HG02943 (cell line): ENCODE measurements at regions not wholly inside any gene's neighbourhood (a gene's known extent, or its start where the extent isn't known, plus 50 kb on each side); places are given as distances from the start of the nearest gene placed in this dataset.
"Not testable (repeated sequence)": the region's sequence is repeated elsewhere in the genome, so short reads cannot be mapped to it uniquely, and the experiment has no call there.

Experiments
- ATAC-seq: cut with Tn5 transposase; IDR thresholded peaks from one replicate; pipeline ENCODE4 v1.9.1; 2021; ENCODE audit warnings: mild to moderate bottlenecking, low read depth, moderate library complexity; ENCODE audit not compliant: unreplicated experiment

DNA sequence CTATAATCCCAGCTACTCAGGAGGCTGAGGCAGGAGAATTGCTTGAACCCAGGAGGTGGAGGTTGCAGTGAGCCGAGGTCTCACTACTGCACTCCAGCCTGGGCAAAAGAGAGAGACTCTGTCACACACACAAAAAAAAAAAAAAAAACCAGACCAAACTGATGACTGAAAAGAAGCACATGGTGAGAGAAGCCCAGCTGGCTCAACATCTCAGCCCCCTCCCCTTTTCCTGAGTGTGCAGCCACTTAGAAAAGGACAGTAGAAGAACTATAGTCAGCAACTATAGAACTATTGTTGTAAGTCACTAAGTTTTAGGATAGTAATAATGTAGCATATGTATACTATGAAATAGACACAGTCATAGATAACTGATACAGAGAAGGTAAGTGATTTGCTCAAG, 87.2 kb upstream of the RALGPS2 start:
- no peak for ATAC-seq

DNA sequence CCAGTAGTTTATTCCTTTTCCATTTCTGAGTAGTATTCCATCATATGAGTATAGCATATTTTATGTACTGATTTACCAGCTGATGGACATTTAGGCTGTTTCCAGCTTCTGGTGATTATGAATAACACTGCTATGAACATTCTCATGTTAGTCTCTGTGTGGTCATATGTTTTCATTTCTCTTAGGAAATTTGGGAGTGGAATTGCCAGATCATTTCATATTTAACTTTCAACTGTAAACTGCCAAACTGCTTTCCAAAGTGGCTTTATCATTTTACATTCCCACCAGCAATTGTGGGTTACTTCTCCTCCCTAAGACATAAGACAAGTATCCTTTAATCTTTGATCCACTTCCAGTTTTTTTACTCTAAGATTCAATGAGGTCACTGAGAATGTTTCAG, 85.7 kb upstream of the RALGPS2 start:
- ATAC-seq, result no peak

DNA sequence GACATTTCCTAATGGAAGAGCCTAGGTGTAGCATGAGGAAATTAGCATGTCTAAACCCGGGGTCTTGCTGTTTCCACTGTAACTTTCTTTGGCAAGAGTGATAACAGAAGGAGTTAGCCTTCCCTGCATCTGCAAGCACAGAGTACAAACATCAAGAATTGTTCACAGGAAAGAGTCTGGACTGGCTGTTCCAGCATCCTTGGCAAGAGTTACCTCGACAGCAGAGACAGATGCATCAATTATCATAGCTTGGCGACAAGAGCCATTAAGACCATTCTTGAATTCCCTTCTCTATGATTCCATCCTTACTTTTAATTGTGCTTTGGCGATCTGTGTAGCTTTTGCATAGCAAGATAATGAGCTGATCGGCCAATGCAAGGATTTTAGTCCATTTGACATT, 82.8 kb upstream of the RALGPS2 start:
- ATAC-seq, result no peak

DNA sequence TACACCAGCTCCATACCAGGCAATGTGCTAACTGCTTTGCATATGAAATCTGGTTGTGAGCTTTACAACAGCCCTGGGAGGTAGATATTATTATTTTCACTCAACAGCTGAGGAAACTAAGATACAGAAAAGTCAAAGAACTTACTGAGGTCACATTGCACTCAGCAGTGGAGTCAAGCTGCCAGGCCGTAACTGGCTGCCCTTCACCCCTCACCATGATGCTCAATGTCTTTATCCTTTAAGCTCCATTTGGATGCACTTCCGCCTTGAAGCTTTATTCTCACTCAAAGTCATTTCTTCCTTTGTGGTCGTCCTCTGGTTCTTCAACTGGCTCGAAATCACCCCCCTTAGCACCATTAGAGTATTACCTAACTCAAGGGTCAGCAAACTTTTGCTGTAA, 81.7 kb upstream of the RALGPS2 start:
- ATAC-seq, result no peak

DNA sequence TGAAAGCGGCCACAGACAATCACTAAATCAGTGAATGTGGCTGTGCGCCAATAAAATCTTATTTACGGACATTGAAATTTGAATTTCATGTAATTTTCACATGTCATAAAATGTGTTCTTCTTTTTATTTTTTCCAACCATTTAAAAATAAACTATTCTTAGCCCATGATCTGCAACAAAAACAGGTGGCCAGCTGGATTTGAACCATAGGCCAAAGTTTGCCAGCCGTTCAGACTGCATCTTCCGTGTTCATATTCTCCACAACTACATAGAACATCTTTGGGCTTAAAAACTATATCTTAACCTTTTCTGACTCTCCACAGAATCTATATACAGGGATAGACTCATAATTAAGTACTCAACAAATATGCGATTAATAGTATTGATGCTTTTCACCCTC, 81.2 kb upstream of the RALGPS2 start:
- no peak for ATAC-seq

DNA sequence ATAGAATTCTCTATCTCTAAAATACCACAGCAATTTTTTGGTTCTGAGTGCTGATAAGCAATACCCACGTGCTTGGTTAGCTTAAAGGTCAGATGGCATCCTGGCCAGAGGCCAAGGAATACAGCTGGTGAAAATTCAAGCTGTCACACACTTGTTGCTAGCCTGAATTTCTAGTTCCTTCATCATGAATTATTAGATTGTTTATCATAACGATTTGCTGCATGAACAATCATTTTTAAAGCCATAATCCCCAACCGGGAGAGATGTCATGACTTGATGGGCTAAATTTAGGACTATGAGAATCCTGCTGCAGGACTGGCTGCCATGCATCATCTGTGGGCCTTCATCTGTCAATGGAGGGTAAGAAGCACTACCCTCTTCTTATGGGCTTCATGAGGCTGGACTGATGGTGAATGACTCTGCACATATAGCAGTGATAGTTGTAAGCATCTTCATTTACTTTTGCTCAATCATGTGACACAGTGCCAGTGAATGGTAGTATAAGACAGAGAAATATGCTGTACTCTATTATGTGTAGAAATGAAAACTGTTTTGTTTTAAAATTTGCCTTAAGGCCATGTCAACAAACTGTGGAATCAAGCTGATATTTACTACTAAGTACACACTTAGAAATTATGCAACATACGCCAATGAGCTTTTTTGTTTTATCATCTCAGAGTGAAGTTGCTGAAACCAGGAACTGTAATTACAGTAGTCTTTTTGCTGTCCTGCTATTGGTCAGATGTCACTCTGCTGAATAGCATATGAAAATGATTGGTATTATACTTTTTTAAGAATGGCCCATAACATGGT, 80.5 kb upstream of the RALGPS2 start:
- no peak for ATAC-seq

DNA sequence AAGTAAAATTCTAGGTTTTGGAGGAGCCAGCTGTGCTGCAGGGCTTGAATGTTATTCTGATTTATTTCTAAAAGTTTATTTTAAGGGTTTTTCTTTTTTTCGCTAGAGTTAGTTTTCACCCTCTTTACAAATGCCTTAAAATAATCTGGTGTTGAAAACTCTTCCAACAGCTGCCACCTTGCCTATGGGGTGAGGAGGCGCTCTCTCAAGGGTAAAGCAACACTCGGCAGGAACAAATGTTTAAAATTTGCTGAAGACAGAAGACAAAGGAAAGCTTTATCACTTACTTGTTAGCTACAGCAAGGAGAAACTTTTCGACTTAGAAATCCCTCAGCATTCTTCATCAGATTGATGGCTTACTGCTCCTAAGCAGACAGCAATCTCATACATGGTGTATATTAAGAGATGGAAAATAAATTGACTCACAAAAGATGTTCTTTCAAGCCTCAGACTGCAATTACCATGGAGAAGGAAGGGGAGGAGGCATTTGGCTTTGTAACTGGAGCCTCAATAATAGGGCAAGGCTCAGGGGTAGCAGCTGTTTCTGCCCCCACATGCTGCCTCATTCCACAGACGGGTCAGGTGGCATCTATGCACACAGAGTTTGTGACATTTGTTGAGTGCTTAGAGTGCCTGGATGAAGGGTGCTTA, 79.8 kb upstream of the RALGPS2 start:
- ATAC-seq, result no peak

DNA sequence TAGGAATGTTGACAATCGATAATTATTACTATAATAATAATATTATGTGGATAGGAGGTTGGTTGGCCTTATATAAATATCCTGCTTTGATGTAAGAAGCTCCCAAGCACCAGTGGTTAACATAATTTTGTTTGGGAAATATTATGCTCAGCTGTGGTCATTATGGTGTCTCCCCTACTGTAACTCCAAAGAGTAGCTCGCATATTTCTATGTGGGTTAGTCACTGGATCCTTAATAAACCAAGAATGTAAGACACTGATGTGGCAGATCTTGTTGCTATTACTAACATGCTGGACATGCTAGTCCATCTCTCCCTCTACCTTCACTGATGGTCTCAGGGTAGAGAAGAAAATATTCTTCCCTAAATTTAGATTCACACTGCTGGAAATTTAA, 79.2 kb upstream of the RALGPS2 start:
- no peak for ATAC-seq

DNA sequence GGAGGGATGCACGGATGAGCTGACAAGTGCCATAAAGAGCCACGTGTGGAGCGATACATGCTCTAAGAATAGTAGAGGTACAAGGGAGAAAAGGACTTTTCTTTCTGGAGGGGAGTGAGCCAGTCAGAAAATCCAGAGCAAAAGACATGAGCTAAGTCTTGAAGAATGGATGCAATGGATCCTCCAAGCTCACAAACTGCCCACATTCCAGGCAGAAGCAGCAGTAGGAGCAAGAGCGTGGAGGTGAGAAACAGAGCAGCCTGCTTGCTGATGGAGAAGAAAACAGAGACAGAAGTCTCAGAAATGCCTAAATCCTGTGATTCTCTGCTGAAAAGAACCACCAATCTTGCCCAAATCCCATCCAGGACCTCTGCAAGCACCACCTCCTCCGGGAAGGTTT, 78.2 kb upstream of the RALGPS2 start:
- ATAC-seq, result no peak

DNA sequence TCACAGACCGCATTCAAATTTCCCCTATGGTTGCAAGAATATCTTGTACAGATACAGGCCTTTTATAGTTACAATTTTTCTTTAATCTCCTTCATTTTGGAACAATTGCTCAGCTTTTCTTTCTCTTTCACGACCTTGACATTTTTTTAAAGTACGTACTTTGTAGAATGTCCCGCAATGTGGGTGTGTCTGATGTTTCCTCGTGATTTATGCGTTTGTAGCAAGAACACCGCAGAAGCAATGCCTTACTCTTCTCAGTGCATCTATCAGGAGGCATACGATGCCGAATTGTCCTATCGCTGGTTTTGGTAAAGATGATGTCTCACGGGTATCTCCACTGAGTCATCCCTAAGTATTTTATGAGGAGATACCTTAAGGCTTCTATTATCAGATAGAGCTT, 76.9 kb upstream of the RALGPS2 start:
- ATAC-seq, result no peak

DNA sequence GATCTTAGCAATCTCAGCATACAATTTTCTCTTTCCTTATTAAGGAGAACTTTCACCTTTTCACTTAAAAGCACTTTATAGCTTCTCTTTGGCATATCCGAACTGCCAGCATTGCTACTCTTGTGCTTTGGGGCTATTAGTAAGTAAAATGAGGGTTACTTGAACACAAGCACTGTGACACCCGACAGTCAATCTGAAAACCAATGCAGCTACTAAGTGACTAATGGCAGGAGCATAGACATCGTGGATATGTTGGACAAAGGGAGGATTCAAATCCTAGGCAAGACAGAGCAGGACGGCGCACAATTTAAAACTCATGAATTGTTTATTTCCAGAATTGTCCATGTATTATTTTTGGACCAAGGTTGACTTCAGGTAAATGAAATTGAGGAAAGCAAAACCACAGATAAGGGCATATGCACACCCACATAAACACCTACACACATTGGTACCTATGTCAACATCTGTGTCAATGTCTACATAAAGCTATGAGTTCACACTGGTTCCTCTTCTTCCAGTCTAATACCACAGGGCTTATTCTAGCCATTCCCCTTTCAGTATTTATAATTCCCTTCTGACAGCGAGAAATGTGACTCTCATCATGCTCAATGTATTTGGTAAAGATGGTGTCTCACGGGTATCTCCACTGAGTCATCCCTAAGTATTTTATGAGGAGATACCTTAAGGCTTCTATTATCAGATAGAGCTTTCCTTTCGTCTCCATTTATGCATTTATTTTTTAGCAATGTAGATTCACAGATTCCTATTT, 75.3 kb upstream of the RALGPS2 start:
- no peak for ATAC-seq

DNA sequence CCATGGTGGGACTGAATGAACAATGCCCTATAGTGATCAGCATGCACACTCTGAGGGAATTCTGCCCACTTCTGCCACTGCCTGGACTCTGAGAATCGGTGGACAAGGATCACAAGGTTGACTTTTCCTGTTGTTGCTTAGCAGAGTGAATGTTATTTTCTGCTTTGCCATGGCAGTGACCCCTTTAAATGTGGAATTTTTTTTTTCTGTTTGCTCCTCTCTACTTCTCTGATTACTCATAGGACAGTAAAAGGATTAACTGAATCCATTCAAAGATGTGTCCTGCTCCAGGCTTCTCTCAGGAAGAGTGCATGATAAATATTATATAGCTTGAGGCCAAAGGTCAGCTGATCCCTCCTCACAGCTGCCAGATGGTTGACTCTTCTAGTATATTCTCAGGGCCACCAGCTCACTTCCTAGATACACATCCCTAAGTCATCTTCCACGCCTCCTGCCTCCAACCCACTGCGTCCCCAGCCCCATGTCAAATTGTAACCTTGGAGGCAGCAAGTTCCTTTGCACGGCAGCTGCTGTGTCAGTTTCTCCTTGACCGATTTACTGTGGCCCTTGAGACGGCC, 74.0 kb upstream of the RALGPS2 start:
- ATAC-seq, result no peak

DNA sequence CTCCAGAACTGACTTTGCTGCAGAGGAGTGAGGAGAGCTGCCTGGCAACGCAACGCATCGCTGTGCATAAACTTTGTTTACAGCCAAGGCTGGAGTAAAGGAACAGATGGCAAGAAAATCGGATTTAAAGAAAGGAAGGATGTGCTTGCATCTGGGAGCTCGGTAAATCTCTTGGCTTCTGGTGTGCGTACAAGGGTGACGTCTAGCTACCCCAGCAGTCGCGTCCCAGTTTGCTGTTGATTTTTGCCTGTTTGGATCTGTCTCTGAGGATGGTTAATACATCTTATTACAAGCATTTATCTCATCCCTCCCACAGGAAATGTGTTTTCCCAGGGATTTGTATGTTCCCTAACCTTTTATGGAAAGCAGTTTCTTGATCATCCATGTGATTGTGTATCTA, 73.3 kb upstream of the RALGPS2 start:
- no peak for ATAC-seq

DNA sequence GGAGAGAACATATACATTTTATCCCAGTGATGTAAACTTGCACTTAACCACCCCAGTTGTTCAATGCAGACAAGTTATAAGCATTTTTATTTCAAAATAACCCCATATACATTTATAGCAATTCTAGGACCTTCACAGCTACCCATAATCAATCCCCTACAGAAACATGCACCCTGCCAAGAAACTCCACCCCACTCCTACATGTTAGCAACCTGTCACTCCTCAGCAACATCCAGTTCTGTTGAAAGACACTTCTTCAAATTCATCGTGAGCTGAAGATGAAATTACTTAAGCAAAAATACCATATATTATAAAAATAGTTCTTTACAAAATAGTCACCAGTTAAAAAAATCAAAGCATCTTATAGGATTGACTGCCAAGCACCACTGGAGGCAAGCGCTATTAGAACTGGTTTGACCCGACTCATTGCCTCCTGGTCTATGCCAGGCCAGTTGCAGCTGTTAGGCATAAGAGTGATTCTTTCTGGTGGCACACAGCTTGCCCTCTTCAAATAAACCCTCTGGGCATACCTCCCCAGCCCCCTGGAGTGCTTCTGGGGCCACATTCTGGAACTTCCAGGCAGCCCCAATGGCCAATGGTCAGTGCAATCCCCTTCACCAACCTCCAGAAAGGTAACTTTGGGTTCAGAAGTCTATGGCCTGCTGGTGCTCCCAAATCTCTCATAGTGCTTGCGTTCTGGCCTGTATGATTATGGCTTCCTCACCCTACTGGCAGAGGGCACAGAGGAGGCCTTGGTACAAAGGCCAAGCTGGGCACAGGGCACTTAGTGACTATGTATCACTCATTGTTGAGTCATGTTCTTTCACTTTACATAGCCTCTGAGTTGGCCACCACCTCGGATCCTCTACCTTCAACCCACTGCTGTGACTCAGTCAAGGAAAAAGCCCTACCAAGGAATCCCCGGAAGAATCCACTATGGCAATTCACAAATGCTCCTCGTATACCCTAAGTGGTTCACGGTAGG, 72.2 kb upstream of the RALGPS2 start:
- ATAC-seq, result no peak

DNA sequence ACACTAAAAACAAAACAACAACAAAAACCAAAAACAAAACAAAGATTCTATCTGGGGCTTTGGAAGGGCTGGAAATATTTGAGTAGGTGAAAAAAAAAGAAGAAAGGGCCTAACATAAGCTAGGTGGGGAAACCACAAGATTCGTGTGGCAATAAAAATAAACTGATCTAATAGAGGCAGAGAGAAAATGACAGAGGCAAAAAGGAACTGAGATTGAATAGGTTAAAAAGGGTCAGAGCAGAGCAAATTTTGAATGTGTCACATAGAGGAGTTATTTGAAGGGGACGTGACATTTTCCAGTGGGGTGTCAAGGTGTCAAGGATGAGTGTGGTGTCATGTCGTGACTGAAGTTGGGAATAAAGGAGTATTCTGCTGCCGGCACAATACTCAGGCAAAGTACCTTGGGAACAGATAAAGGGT, 65.2 kb upstream of the RALGPS2 start:
- no peak for ATAC-seq

DNA sequence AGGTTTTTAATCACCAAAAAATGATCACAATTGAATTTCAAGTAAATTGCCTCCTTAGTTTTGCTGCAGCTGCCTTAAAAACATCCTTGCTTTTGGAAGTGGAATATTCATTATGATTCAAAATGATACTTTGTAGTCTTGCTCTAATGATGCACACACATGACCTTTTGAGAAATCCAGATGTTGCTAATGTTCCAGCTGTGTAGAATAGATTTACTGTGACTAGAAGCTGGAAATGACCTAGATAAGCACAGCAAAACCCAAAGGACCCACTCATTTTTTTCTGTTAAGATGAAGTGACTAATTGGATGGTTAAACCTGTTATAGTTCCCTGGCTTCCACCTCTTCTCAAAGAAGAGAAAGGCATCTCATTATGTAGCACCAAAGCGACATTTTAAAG, 64.6 kb upstream of the RALGPS2 start:
- ATAC-seq, result no peak

DNA sequence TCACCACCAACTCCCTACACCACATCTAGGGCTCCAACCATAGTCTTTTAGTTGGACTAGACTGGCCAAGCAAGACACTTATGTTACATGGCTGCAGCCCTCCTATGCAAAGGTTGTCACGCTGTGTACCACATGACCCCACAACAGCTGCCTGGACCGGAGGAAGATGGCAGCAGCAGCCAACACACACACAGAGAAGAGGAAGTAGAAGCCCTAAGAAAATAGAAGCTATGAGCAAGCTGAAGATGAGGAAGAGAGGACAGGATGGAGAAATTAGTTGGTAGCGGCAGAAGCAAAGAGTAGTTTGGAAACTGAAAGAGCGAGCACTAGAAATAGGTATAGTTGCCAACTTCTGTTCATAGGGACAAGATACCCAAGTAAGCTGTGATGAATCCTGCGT, 60.8 kb upstream of the RALGPS2 start:
- peak; percentile 77 for ATAC-seq

DNA sequence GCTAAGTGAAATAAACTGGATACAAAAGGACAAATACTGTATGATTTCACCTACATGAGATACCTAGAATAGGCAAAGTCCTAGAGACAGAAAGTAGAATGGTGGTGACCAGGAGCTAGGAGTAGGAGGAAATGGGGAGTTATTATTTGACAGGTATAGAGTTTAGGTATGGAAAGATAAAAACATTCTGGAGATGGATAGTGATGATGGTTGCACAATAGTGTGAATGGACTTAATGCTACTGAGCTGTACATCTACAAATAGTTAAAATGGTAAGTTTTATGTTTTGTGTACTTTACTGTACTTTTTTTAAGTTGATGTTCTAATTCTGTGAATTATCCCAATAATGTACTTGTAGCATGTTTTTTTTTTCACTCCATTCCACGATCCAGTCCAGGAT, 59.5 kb upstream of the RALGPS2 start:
- no peak for ATAC-seq

DNA sequence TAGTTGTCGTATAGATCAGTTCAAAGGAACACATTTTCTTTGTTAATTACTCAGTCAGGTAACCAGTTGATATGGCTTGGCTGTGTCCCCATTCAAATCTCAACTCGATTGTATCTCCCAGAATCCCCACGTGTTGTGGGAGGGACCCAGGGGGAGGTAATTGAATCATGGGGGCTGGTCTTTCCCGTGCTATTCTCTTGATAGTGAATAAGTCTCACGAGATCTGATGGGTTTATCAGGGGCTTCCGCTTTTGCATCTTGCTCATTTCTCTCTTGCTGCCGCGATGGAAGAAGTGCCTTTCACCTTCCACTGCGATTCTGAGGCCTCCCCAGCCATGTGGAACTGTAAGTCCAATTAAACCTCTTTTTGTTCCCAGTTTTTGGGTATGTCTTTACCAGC, 58.2 kb upstream of the RALGPS2 start:
- not testable (repeated sequence) for ATAC-seq

DNA sequence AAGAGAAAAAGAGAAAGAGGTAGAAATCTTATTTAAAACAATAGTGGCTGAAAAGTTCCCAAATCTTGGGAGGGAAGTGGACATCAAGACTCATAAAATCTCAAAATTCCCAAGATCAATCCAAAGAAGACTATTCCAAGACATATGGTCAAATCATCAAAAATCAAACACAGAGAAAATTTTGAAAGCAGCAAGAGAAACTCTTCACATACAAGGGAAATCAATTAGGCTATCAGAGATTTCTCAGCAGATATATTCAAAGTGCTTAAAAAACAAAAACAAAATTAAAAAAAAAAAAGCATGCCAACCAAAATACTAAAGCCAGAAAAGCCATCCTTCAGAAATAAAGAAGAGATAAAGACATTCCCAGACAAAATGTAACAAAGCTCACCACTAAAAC, 52.6 kb upstream of the RALGPS2 start:
- no peak for ATAC-seq
